GM23338 (cell line): ENCODE measurements at regions not wholly inside any gene's neighbourhood (a gene's known extent, or its start where the extent isn't known, plus 50 kb on each side); places are given as distances from the start of the nearest gene placed in this dataset.

ENCODE experiments used
- ATAC-seq: fragments of 200-7000 bp; cut with Tn5 transposase; 3 replicates; pipeline ENCODE4 v1.9.1; 2020
- DNase-seq: peaks from one replicate; pipeline ENCODE4 v3.0.0-alpha.2; 2015; ENCODE audit warnings: low spot score
- H2AFZ ChIP-seq: fragments of 200-600 bp; sonication (generic); 2 replicates; pipeline ENCODE4 v1.8.0; 2016; ENCODE audit warnings: antibody characterized with exemption, mild to moderate bottlenecking, moderate library complexity
- H3F3A ChIP-seq: fragments of 200-600 bp; sonication (generic); replicated peaks from 2 replicates; pipeline ENCODE4 v1.8.0; 2017; ENCODE audit warnings: antibody characterized with exemption, mixed run types, low read depth
- H3K27ac ChIP-seq: fragments of 200-600 bp; sonication (generic); 2 replicates; pipeline ENCODE4 v1.6.1; 2016; ENCODE audit warnings: low read depth
- H3K27me3 ChIP-seq: fragments of 200-600 bp; sonication (generic); 2 replicates; pipeline ENCODE4 v1.8.0; 2016; ENCODE audit warnings: mild to moderate bottlenecking, mixed run types, moderate library complexity; ENCODE audit not compliant: insufficient read depth
- H3K36me3 ChIP-seq: fragments of 200-600 bp; sonication (generic); 2 replicates; pipeline ENCODE4 v1.8.0; 2016; ENCODE audit warnings: mild to moderate bottlenecking; ENCODE audit not compliant: insufficient read depth
- H3K4me1 ChIP-seq: fragments of 200-600 bp; sonication (generic); 2 replicates; pipeline ENCODE4 v1.8.0; 2016; ENCODE audit warnings: mild to moderate bottlenecking, moderate library complexity; ENCODE audit not compliant: insufficient read depth
- H3K4me2 ChIP-seq: fragments of 200-600 bp; sonication (generic); 2 replicates; pipeline ENCODE4 v1.7.1; 2017; ENCODE audit warnings: mixed run types
- H3K4me3 ChIP-seq: fragments of 200-600 bp; sonication (generic); 2 replicates; pipeline ENCODE4 v1.6.1; 2016; ENCODE audit warnings: mixed run types
- H3K79me2 ChIP-seq: fragments of 200-600 bp; sonication (generic); replicated peaks from 2 replicates; pipeline ENCODE4 v1.8.0; 2017; ENCODE audit warnings: mild to moderate bottlenecking; ENCODE audit not compliant: insufficient read depth
- H3K9me2 ChIP-seq: fragments of 200-600 bp; sonication (generic); 2 replicates; pipeline ENCODE4 v1.8.0; 2017; ENCODE audit not compliant: insufficient read depth
- H4K20me1 ChIP-seq: fragments of 200-600 bp; sonication (generic); replicated peaks from 2 replicates; pipeline ENCODE4 v1.8.0; 2017; ENCODE audit warnings: mild to moderate bottlenecking; ENCODE audit not compliant: insufficient read depth
- H3K27ac Mint-ChIP-seq: 2 replicates; pipeline ENCODE4 v1.8.0; 2020; ENCODE audit warnings: inconsistent platforms, mild to moderate bottlenecking, moderate library complexity, mixed read lengths
- H3K27me3 Mint-ChIP-seq: 3 replicates; pipeline ENCODE4 v1.8.0; 2022; ENCODE audit warnings: low read depth, mild to moderate bottlenecking, moderate library complexity, mixed read lengths, inconsistent platforms; ENCODE audit not compliant: insufficient read depth, poor library complexity
- H3K36me3 Mint-ChIP-seq: 3 replicates; pipeline ENCODE4 v1.8.0; 2021; ENCODE audit warnings: low read depth, mild to moderate bottlenecking, inconsistent platforms, moderate library complexity, mixed read lengths
- H3K4me1 Mint-ChIP-seq: 3 replicates; pipeline ENCODE4 v1.8.0; 2020; ENCODE audit warnings: mild to moderate bottlenecking, inconsistent platforms, mixed read lengths
- H3K4me3 Mint-ChIP-seq: 3 replicates; pipeline ENCODE4 v1.8.0; 2021; ENCODE audit warnings: moderate library complexity, mild to moderate bottlenecking, inconsistent platforms, mixed read lengths
- H3K9me3 Mint-ChIP-seq: 3 replicates; pipeline ENCODE4 v1.8.0; 2020; ENCODE audit warnings: moderate library complexity, mild to moderate bottlenecking, inconsistent platforms, mixed read lengths
- CREB1 ChIP-seq: fragments of 250-450 bp; sonication (Bioruptor Pico); IDR thresholded peaks from 2 replicates; pipeline ENCODE4 v1.5.0; 2020; ENCODE audit warnings: low read depth, mild to moderate bottlenecking, moderate library complexity
- CTCF ChIP-seq, 2 experiments: fragments of 200-600 bp in 1 of 2; sonication (generic) in 1 of 2; conservative IDR thresholded peaks; 2 replicates each; pipeline versions ENCODE4 v1.5.1 to v1.6.1; 2016 to 2017; ENCODE audit warnings: antibody characterized with exemption in 2 of 2, low read depth in 2 of 2, mild to moderate bottlenecking in 2 of 2, moderate library complexity in 1 of 2
- ETS1 ChIP-seq: IDR thresholded peaks from 2 replicates; pipeline ENCODE4 v1.6.1; 2016; ENCODE audit warnings: antibody characterized with exemption
- EZH2 ChIP-seq: fragments of 200-600 bp; sonication (generic); IDR thresholded peaks from one replicate; pipeline ENCODE4 v1.8.0; 2017; ENCODE audit warnings: antibody characterized with exemption, mild to moderate bottlenecking, low read depth; ENCODE audit not compliant: unreplicated experiment
- POLR2AphosphoS5 ChIP-seq: IDR thresholded peaks from 2 replicates; pipeline ENCODE4 v1.6.1; 2016; ENCODE audit warnings: antibody characterized with exemption, low read depth
- STAT1 ChIP-seq: IDR thresholded peaks from one replicate; pipeline ENCODE4 v1.6.1; 2016; ENCODE audit warnings: antibody characterized with exemption; ENCODE audit not compliant: unreplicated experiment
- ZNF462 ChIP-seq: fragments of 250-450 bp; sonication (Bioruptor Pico); IDR thresholded peaks from 2 replicates; pipeline ENCODE4 v1.5.0; 2020; ENCODE audit warnings: mild to moderate bottlenecking, moderate library complexity

GRCh38 chr5:179407191-179408175 is 62.2 kb upstream of the ADAMTS2 start (continued):
- TF ChIP-seq ZNF462 (CRISPR knock-in tag) = no peak
- no peak for TF ChIP-seq CREB1 (CRISPR knock-in tag)
- no peak for TF ChIP-seq EZH2
- TF ChIP-seq POLR2AphosphoS5 = no peak

- H3K4me1 ChIP-seq = no peaks in the 10 kb centered on the region
- no peak overlapping the region for H3K4me3 ChIP-seq
- H3K4me1 Mint-ChIP-seq = no peaks in the 10 kb centered on the region
- no peak overlapping the region for H3K4me3 Mint-ChIP-seq
- no peaks in the 10 kb centered on the region for H3K27me3 ChIP-seq
- no peaks in the 10 kb centered on the region for H3K79me2 ChIP-seq
- H3K4me2 ChIP-seq = no peak overlapping the region
- H3K27ac Mint-ChIP-seq = no peak overlapping the region; the same call in 1 of the 2 replicates
- H3K36me3 ChIP-seq = no peaks in the 10 kb centered on the region
- no peak for ATAC-seq
- DNase-seq = no peak
- H3K27ac ChIP-seq = no peak overlapping the region
- no peaks in the 10 kb centered on the region for H3F3A ChIP-seq
- H3K9me2 ChIP-seq = no peaks in the 10 kb centered on the region
- no peak for TF ChIP-seq CREB1 (CRISPR knock-in tag)
- TF ChIP-seq CTCF (conservative IDR thresholded peaks at IDR 0.05; ENCODE audit: low read depth in 2 of 2) = no peak
- no peak for TF ChIP-seq POLR2AphosphoS5
- TF ChIP-seq STAT1 = no peak
- no peak for TF ChIP-seq EZH2
- TF ChIP-seq ETS1 = no peak
- H3K27me3 Mint-ChIP-seq = peaks cover 2% of the 10 kb centered on the region
- H3K9me3 Mint-ChIP-seq = peaks cover 26% of the 10 kb centered on the region
- peaks cover 5% of the 10 kb centered on the region; the same call in 2 of the 3 replicates for H3K36me3 Mint-ChIP-seq
- H2AFZ ChIP-seq = no peak overlapping the region
- H4K20me1 ChIP-seq = no peaks in the 10 kb centered on the region
Observed at GRCh38 chr5:179406031-179406961, 61.0 kb upstream of the ADAMTS2 start.
